ENCODE measurements at regions not wholly inside any gene's neighbourhood (a gene's known extent, or its start where the extent isn't known, plus 50 kb on each side); places are given as distances from the start of the nearest gene placed in this dataset.

DNA sequence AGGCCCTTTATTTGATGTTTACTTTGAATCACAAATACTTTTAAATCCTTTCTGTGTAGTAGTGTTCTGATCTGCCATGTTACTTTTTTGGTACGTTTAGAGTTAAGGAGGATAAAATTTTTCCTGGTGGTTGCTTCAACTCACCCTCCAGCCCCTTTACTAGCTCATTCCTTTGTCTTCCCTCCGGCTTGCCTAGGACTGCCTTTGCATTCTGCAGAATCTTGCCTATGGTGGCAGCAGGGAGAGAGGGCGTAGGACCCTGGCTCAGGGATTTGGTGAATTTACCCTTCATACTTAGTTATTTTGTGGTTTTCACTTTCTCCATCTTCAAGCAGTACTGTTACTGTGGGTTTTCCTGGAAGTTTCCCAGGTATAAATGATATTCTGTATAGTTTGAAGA is 833.5 kb downstream of the XPNPEP1 start:
- no peak overlapping the region for H3K4me2 ChIP-seq (ENCODE audit: insufficient read depth in 1 of 2, low read depth in 2 of 2, low read length in 2 of 2)
- H2AFZ ChIP-seq (ENCODE audit: low read length), result peak overlapping the region; percentile 88; the same call in 1 of the 2 replicates
- no peaks in the 10 kb centered on the region for H3K23me2 ChIP-seq (ENCODE audit: low read depth, low read length)
- no peak overlapping the region for H4K8ac ChIP-seq (ENCODE audit: extremely low read depth, insufficient read depth, low read length)
- no peak overlapping the region for H4K91ac ChIP-seq (replicated peaks; ENCODE audit: insufficient read length, low read length)
- H3K14ac ChIP-seq (ENCODE audit: insufficient read length), result no peak overlapping the region
- H4K5ac ChIP-seq (ENCODE audit: insufficient read length, low read depth, low read length), result no peak overlapping the region
- H3K9ac ChIP-seq (replicated peaks in 1 of 4; ENCODE audit: extremely low read depth in 1 of 4, low read depth in 3 of 4, low read length in 3 of 4), result no peak overlapping the region
- no peaks in the 10 kb centered on the region for H3K79me1 ChIP-seq (ENCODE audit: low read depth, low read length)
- H3K9me3 ChIP-seq (ENCODE audit: insufficient read depth in 2 of 2, low read depth in 1 of 2, low read length in 1 of 2), result no peaks in the 10 kb centered on the region
- no peaks in the 10 kb centered on the region for H3K79me2 ChIP-seq (ENCODE audit: control insufficient read depth in 1 of 2, insufficient read depth in 2 of 2, low read length in 2 of 2)
- no peak overlapping the region for H2BK15ac ChIP-seq (ENCODE audit: low read length)
- H3K4me1 ChIP-seq (replicated peaks in 1 of 4; ENCODE audit: control insufficient read depth in 3 of 4, insufficient read depth in 4 of 4, low read length in 3 of 4), result no peaks in the 10 kb centered on the region
- H3K4ac ChIP-seq (replicated peaks; ENCODE audit: insufficient read length, low read depth, low read length), result no peak overlapping the region
- no peak overlapping the region for H2BK5ac ChIP-seq (ENCODE audit: low read depth, low read length)
- H3K23ac ChIP-seq (ENCODE audit: insufficient read length), result no peak overlapping the region
- FAIRE-seq (peak; percentile 76), DNase-seq (ENCODE audit: low read depth in 1 of 2, low spot score in 2 of 2) (no peak)
- 77% methylated on average over 3 of the region's 3 CpGs; no CpG with 5 or more reads in 1 of the 2 experiments for WGBS, 2 experiments (ENCODE audit: extremely low coverage in 1 of 2, insufficient coverage in 1 of 2, insufficient read length in 1 of 2, insufficient replicate concordance in 2 of 2, low coverage in 1 of 2, low lambda C conversion rate in 2 of 2, missing lambda C conversion rate in 1 of 2)
- no peak overlapping the region for H3K56ac ChIP-seq (replicated peaks; ENCODE audit: insufficient read length, low read depth, low read length)
- H4K20me1 ChIP-seq (replicated peaks in 1 of 2; ENCODE audit: control insufficient read depth in 1 of 2, insufficient read depth in 2 of 2, low read length in 2 of 2), result no peaks in the 10 kb centered on the region
- H3K36me3 ChIP-seq (ENCODE audit: control insufficient read depth in 2 of 4, insufficient read depth in 4 of 4, low read length in 3 of 4), result no peaks in the 10 kb centered on the region
- no peak overlapping the region for H3K4me3 ChIP-seq (ENCODE audit: extremely low read depth in 1 of 4, insufficient read depth in 2 of 4, low read depth in 3 of 4, low read length in 4 of 4)
- ChIA-PET CTCF (ENCODE audit: partially characterized antibody) (interaction anchor here (1.5 kb wide), 1 partner anchor 15 kb away, joined by 4 read pairs; no protein-coding TSS in a partner anchor), POLR2A (ENCODE audit: partially characterized antibody) (interaction anchor here (1.1 kb wide), 1 partner anchor 11 kb away, joined by 3 read pairs; no protein-coding TSS in a partner anchor)
- no peaks in the 10 kb centered on the region for H3K27me3 ChIP-seq (replicated peaks in 1 of 4; ENCODE audit: control insufficient read depth in 3 of 4, extremely low read depth in 1 of 4, insufficient read depth in 3 of 4, low read length in 3 of 4)
- H3K27ac ChIP-seq (ENCODE audit: low read depth, low read length), result no peak overlapping the region
- no peak overlapping the region for H3K18ac ChIP-seq (ENCODE audit: extremely low read depth, low read length)
- no peak overlapping the region for H2BK20ac ChIP-seq (ENCODE audit: low read length)
- H2BK120ac ChIP-seq (replicated peaks; ENCODE audit: low read depth, low read length), result no peak overlapping the region
- no peak overlapping the region for H2AK5ac ChIP-seq (ENCODE audit: low read depth, low read length)
- no peak overlapping the region for H2BK12ac ChIP-seq (ENCODE audit: low read depth, low read length)
- TF ChIP-seq PHF8 (conservative IDR thresholded peaks at IDR 0.05; ENCODE audit: low read depth, low read length) (no peak), POU5F1 (IDR thresholded peaks at IDR 0.05; ENCODE audit: low read depth, low read length) (no peak), SRF (IDR thresholded peaks at IDR 0.05; ENCODE audit: low read depth, low read length) (no peak), CHD1 (IDR thresholded peaks at IDR 0.05; ENCODE audit: low read depth, low read length) (no peak), TBP (IDR thresholded peaks at IDR 0.05; ENCODE audit: low read depth, low read length) (no peak)
